Gastroesophageal sphincter (tissue), 3 donors: ENCODE measurements at regions not wholly inside any gene's neighbourhood (a gene's known extent, or its start where the extent isn't known, plus 50 kb on each side); places are given as distances from the start of the nearest gene placed in this dataset.

Experiments
- CTCF ChIP-seq, 4 experiments: fragments of 200-600 bp in 2 of 4; fragments of 450-650 bp in 2 of 4; sonication (generic) in 1 of 4; IDR thresholded peaks; one replicate each; pipeline ENCODE4 v1.5.1; 2017 to 2019; ENCODE audit warnings: antibody characterized with exemption in 4 of 4, mild to moderate bottlenecking in 2 of 4, moderate library complexity in 2 of 4
- POLR2A ChIP-seq, 2 donors: fragments of 450-650 bp; IDR thresholded peaks; one replicate each; pipeline ENCODE4 v1.6.1; 2017; ENCODE audit warnings: antibody characterized with exemption in 2 of 2, mild to moderate bottlenecking in 2 of 2, moderate library complexity in 1 of 2

GRCh38 chr2:220701115-220701514 lies 871.0 kb downstream of the EPHA4 start:
- no peak for TF ChIP-seq POLR2A (IDR thresholded peaks at IDR 0.05)
- no peak for TF ChIP-seq CTCF (IDR thresholded peaks at IDR 0.05)
